ENCODE measurements at regions not wholly inside any gene's neighbourhood (a gene's known extent, or its start where the extent isn't known, plus 50 kb on each side); places are given as distances from the start of the nearest gene placed in this dataset.
"Not testable (repeated sequence)": the region's sequence is repeated elsewhere in the genome, so short reads cannot be mapped to it uniquely, and the experiment has no call there.

DNA sequence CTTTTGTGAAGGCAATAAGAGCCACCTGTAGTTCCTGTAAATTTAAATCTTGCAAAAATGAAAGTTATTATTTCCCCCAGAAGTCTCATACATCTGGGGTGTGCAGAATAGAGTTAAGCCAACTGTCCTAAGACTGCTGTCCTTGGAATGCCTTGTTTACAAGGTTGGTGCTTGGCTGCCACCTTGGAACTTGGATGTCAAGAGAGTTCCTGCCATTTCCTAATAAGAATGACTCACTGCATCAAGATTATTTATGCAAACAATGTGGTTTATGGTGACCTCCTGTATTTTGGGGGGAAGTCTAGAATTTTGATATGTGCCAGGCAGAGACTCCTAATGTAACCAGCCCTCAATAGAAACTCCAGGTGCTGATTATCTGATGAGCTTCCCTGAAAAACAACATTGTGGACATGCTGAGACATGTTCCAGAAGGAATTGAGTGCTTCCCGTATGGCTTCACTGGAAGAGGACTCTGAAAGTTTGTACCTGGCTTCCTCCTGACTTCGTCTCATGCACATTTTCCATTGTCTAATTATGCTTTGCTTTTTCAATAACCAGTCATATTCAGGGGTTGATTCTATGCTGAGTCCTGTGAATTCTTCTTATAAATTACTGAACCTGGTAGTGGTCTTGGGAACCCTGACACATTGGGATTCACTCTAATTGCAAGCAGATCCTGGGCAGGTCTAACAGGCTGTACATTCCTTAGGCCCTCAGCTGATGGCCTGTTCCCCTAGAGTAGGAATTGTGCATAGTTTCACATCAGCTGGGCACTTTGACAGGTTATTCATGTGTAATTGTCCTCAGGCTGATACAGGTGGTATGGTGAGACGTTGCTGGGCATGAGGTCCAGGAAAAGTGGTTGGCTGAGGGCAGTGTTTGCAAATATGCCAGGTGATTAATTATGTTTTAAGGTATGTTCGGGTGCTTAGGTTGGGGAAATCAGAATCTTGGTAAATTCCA, 1370.7 kb upstream of the TMEM132C start:
- no peak for DNase-seq

DNA sequence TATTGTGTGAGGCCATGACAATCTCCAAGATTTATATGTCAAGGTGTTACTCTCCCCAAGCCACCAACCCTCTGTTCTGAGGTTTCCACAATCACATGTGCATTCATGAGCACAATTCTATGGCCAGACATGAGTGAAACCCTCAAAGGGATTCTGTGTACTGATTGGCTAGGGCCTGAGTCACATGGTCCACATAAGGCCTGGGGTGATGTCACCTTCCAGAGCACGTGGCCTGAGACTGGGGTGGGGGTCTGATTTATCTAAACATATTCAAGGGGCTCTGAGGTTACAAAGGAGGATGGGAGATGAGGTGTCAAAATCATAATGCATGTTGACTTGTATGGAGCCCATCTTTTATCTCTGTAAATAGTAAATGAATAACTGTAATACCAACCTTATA, 1369.9 kb upstream of the TMEM132C start:
- DNase-seq: no peak

DNA sequence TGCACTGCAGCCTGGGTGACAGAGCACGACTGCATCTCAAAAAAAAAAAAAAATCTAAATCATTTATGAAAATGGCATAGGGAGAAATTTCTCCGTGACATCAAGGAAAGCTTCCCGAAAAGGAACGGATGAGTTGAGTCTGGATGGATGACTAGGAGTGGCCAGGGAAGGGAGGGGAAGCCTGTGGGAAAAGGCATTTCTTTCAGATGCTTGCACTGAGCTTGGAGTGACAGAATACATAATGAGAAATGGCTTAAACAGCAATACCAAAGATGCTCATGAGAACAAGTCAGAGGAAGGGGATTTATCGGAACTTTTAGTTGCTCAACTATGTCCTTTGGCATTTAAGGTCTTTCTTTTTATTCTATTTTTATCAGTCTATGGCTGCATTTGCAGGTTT, 1369.2 kb upstream of the TMEM132C start:
- DNase-seq: no peak

DNA sequence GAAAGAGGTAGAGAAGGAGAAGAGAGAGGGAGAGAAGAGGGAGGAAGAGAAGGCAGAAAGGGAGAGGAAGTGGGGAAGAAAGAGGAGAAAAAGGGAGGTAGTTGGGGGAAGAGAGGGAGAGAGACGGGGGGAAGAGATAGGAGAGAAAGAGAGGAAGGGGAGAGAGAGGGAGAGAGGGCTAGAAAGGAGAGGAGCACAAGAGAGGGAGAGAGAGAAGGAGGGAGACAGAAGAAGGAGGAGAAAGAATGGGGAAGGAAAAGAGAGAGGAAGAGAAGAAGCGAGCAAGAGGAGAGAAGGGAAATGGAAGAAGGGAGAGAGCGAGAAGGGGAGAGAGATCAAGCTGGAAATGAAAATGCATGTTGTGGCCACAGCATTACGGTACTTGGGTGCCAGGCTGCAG, 1368.4 kb upstream of the TMEM132C start:
- DNase-seq: no peak

DNA sequence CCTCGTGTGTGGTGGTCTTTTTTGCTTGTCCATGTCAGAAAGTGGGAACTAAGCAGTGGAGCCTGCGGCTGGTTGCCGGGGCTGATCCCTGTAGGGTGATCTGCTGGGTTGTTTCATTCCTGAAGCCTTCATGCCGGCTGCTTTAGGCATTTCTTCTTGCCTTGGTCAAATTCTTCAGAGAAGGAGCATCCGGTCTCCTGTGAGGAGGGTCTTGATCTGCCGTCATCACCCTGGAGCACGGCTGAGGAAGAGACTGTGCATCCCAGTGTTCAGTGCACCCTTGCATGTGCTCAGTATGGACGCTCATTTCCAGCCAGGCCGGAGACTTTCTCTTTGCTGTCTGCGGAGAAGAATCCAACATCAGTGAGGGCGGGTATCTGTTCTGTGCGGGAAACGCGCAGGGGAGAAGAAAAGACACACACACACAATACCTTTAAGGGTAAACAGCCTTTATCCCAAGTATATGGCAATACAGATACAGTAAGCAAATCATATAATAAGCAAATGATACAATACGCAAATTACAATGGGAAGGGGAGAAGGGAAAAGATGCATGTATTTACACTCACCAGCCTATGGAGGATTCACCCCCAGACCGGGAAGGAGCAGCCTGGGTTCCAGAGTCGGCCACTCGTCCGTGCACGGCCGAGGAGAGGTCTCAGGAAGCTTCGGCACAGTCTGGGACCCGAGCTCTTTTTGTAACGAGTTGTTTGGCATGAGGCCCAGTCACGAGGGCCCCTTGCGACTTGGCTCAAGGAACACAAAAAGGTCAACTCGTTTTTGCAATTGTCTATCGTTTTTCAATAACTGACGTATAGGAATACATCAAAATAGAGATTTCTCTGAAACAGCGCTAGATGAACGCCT, 1366.8 kb upstream of the TMEM132C start:
- no peak for DNase-seq

DNA sequence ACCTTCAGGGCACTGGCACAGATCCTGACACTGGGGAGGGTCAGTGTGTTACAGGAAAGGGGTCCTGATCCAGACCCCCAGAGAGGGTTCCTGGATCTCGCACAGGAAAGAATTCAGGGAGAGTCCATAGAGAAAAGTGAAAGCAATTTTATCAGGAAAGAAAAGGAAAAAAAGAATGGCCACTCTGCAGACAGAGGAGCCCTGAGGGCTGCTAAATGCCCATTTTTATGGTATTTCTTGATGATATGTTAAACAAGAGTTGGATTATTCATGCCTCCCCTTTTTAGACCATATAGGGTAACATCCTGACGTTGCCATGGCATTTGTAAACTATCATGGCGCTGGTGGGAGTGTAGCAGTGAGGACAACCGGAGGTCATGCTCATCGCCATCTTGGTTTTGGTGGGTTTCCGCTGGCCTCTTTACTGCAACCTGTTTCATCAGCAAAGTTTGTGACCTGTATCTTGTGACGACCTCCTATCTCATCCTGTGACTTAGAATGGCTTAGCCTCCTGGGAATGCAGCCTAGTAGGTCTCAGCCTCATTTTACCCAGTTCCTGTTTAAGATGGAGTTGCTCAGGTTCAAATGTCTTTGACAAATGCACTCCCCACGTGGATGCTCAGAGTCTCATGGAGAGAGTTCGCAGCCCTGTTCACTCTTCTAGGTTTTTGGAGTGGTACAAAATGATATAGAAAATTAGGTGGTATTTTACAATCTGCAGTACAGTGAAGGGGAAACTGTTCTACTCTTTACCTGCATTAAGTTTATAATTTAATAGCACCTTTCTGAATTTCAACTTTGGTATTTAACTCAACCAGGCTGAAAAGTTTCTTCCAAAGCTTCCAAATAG, 1363.7 kb upstream of the TMEM132C start:
- no peak for DNase-seq

DNA sequence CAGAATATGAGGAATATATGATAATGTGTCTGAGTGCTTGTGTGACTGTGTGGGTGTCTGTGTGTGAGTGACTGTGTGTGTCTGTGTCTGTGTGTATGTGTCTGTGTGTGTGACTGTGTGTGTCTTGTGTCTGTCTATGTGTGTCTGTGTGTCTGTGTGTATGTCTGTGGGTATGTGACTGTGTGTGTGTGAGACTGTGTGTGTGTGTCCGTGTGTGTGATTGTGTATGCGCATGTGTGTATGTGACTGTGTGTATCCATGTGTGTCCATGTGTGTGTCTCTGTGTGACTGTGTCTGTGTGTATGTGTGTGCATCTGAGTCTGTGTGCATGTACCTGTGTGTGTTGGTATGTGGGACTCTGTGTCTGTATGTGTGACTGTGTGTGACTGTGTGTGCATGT, 1361.2 kb upstream of the TMEM132C start:
- DNase-seq: no peak

DNA sequence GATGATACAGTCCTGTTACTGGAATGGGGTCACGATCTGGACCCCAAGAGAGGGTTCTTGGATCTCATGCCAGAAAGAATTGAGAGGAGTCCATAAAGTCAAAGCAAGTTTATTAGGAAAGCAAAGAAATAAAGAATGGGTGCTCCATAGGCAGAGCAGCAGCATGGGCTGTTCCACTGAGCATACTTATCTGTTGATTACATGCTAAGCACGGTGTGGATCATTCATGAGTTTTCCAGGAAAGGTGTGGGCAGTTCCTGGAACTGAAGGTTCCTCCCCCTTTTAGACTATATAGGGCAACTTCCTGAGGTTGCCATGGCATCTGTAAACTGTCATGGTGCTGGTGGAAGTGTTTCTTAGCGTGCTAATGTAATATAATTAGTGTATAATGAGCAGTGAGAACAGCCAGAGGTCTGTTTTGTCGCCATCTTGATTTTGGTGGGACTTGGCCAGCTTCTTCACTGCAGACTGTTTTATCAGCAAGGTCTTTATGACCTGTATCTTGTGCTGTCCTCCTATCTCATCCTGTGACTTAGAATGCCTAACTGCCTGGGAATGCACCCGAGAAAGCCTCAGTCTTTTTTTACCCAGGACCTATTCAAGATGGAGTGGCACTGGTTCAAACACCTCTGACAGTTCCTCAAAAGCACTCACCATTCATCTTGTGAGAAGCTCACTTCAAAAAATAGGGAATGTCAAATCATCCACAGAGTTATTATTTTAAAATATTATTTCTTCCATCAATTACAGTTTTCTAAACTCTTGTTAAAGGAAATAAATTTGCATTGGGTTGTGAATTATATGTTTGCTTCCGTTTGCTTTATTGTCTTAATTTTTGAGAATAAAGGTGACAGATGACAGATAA, 1358.8 kb upstream of the TMEM132C start:
- DNase-seq: no peak

DNA sequence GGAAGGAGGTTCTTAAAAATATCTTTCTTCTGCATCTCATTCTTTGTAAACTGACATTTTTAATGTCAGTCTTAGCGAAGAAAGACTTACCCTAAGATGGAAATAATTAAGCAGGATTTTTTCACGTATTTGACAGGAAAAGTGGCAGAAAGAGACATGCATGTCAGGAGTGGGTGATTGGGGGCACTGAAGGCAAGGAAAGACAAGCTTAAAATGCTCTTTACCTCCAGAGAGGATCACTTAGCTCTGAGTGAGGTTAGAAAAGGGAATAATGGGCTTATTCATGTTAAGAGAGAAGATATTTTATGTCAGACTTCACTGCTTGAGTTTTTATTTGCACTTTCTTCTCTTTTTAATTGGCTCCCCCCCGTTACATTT, 1358.2 kb upstream of the TMEM132C start:
- no peak for DNase-seq

DNA sequence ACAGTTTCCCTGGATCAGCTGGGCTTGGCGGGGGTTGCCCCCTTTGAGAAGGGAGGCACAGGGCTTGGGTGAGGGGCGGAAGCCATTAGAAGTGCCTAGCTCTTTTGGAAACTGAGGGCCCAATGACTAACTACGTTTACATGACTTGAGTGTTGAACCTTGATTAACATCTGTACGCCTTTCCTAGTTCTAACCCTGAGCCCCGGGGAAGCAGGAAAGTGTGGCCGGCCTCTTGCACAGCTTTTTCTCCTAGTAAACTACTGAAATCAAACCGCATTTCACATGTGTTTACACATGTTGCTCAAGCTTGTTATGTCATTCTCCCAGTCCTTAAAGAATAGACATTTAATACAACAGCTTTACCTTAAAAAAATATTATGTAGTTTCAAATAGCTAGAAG, 1356.4 kb upstream of the TMEM132C start:
- no peak for DNase-seq

DNA sequence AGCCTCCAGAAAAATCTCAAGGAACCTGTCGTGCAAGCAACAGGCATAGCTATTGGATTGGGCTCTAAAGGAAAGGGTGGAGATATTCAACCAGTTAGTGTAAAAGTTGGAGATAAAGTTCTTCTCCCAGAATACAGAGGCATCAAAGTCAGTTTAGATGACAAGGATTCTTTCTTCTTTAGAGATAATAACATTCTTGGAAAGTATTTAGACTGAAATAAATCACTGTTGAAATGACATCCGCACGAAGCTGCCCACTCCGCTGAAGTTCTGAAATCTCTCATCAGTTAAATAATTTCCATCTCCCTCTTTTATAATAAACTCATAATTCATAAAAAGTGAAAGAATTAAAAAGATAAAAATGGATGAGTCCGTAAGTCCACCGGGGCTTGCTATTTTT, 1354.9 kb upstream of the TMEM132C start:
- no peak for DNase-seq

DNA sequence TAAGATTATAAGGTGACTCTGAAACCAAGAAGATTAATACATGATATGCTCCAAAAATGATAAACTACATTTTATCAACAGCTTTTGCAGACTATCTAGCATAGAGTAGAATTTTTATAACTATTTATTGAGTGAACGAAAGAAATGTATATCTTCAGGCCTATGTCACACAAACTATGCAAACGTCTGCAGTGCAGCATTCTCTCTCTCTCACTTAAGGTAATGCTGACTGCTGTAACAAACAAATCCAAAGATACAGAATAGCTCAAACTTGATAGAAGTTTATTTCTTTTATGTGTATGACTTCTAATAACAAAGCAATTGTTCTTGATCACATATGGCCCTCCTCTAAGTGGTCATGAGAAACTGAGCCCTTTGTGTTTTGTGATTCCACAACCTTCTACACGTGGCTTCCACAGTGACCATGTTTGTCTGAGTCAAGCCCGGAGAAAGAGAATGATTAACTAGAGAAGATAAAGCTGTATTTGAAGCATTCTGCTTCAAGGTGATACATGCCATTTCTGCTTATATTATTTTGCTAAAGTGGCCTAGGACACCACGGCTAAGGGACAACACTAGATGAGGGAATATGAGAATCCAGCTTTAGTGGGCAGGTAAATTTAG, 1352.7 kb upstream of the TMEM132C start:
- DNase-seq: no peak

DNA sequence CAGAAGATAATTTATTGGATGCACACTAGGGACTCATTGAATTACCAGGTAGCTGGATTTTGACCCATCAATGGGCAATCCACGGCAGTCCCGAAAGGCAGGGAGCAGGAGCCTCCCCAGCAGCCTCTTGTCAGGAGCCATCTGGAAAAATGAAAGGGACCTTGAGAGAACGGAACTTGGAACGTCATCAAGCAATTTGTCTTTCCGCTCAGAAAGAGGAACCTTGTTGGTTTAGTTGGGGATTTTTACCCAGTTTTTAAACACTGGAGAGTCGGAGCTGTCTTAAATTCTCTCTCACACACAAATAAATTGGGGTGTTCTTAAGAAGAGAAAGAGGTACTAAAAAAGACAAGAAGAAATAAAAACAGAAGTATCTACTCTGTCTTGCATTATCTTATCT, 1351.7 kb upstream of the TMEM132C start:
- no peak for DNase-seq

DNA sequence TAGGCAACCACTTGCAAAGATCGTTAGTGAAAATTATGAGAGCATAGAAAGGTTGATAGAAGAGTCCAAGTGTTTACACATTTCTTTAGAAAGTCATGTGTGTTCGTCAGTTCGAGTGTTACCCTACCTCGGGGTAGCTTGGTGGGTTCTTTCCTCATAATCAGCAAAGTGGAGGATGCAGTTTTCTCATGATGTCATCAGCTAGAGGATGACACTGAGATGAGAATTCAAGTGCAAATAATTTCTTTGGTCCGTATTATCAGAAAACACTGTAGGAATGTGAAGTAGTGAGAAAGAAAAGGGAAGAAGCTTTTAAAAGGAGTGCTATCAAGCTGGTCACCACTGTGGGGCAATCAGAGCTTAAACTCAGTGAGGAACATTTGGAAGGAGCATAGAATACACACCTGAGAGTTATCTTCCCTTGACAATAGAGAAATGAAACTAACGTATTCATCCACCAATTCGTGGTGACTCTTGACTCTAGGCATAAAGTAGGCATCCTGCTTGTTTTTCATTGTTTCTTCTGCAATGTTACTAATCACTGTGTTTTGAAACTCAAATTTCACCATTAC, 1340.9 kb upstream of the TMEM132C start:
- no peak for DNase-seq

DNA sequence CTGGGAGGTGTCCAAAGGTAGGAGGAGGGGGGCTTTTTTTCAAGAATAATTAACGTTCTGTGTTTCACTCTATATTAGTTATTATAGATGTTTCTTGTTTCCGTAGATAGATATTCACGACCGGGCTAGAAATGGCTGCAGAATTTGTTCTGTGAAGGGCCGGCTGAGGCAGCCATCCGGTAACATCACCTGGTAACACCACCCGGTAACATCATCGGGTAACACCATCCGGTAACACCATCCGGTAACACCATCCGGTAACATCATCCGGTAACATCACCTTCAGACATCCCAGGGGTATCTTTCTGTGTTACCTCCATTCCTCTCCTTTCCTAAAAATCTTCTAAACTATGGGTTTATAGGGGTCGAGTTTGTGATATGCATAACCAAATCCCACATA, 1336.7 kb upstream of the TMEM132C start:
- DNase-seq: no peak

DNA sequence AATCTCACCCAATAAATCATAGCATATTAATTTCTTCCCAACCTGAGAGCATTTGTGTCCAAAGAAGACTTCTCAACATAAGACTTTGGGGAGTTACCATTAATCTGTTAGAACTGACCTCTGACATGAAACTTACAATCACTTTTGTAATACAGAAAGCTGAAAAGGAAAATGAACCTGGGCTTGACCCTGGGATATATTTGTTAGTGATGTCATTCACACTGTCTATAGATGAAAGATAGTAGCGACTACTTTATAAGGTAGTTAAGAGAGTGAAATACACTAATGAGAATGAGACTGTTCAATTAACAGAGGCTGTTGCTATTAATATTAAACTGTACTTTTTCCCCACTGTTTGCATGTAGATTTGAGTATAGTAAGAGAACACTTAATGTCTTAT, 1334.8 kb upstream of the TMEM132C start:
- no peak for DNase-seq

DNA sequence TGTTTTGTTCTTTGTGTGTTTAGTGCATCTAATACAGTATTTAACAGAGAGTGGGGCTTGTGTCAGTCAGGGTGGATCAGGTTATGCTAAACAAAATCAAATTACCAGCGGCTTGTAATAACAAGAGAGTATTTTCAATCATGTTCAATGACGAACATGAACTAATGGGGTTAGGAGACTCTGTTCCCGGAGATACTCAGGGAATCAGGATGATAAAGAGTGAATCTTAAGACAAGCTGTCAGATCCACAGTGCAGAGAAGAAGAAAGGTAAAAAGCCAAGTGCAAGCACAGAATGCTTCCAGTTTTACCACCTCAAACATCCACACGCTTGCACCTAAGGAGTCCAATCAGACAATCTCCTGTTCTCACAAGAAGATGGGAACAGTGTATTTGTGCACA, 1331.5 kb upstream of the TMEM132C start:
- DNase-seq: no peak

DNA sequence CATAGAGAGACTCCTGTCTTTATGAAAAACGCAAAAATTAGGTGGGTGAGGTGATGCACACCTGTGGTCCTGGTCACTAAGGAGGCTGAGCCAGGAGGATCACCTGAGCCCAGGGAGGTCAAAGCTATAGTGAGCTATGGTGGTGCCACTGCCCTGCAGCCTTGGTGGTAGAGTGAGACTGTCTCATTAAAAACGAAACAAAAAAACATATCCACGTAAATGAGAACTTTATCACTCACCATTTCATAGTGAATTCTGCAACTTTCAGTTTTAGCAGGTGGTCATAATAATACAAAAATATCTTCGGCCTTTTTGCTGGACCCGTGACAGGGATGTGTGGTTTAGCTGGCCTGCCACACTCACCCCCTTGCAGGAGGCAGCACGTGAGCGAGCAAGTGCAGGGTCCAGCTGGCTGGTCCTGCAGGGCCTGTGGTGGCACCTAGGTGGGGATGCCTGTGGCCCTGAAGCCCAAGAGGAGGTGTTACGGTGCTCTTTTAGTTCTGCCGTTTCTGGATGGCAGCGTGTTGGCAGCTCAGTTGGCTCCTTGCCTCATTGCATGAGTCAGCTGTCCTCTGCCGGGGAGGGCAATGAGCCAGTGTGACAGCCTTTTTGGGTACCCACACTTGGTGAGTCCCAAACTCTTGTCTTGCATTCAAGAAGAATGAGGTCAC, 1330.7 kb upstream of the TMEM132C start:
- no peak for DNase-seq

DNA sequence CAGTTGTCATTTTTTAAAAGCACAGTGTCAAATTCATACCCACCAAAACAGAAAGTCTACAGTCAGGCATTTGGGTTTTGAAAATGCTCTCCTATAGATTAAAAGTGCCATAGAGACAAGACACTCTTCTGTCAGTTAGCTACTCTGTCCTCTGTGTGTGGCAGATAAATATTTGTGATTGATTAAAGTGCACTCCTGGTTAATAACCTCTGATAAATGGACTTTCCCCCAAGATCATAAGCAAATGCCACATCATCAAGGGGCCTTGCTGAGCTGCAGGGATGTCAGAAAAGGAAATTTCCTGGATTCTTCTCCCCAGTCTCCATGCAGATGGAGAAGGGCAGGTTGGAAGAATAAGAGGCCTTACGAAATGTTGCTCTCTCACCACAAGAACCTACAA, 1329.5 kb upstream of the TMEM132C start:
- DNase-seq: no peak

DNA sequence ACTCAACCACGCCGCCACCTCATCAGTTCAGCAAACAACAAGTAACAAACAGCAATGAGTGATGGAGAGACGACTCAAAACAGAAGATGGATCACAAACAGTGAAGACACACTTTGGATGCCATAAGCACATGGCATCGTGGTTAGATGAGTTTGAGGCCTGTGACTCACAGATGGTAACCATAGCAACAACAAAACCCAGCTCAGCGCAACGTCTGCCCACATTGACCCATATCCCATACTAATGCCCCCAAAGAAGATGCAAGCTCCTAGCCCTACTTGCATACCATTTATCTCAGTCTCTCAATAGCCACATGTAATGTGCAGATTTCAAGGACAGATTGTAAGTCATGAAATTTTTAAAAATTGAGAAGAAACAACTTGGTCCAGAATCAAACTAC, 1322.3 kb upstream of the TMEM132C start:
- DNase-seq: no peak

DNA sequence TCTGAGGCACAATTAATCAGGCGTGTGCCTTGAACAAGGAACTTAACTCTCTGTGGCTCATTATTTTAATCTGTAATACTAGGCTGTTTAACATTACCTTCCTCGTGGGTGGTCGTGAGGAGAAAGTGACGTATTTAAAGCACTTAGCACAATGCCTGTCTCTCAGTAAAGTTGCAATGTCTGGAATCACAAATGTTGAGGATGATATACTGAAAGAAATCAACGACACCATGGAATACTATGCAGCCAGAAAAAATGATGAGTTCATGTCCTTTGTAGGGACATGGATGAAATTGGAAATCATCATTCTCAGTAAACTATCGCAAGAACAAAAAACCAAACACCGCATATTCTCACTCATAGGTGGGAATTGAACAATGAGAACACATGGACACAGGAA, 1320.0 kb upstream of the TMEM132C start:
- DNase-seq: not testable (repeated sequence)
